ENCODE measurements at regions not wholly inside any gene's neighbourhood (a gene's known extent, or its start where the extent isn't known, plus 50 kb on each side); places are given as distances from the start of the nearest gene placed in this dataset.

DNA sequence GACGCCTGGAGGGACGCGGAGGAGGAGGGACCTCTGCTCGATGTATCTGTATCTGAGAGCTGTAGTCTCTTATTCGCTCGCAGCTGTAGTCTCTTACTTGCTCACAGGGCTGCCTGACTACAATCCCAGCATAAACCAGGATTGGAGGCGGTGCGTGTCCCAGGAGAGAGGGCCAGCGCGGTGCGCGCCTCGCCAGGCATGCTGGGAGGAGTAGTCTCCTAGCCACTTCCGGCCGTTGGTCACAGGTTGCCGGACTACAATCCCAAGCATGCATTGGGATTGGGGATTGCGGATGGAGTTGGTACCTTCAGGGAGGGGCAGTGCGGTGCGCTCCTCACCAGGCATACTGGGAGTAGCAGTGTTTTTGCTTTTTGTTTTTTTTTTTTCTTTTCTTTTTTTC, 421.7 kb upstream of the NUPR2 start:
- no peak for TF ChIP-seq FOXP2 (optimal IDR thresholded peaks at IDR 0.05; ENCODE audit: control extremely low read depth, extremely low read length, insufficient read depth)
- no peak for TF ChIP-seq EZH2 (IDR thresholded peaks at IDR 0.05)
- TF ChIP-seq POLR2AphosphoS5 (IDR thresholded peaks at IDR 0.05; ENCODE audit: borderline replicate concordance, low read depth, low read length): no peak
- Histone ChIP-seq H3K9me3 (ENCODE audit: low read depth, low read length) (no peaks in the 10 kb centered on the region), H3K9ac (ENCODE audit: insufficient read length) (no peak overlapping the region), H3K36me3 (ENCODE audit: insufficient read depth, low read length) (no peaks in the 10 kb centered on the region), H3K27ac (no peak overlapping the region), H3K4me3 (no peak overlapping the region)
- no peak for DNase-seq (ENCODE audit: low read depth, low spot score)

DNA sequence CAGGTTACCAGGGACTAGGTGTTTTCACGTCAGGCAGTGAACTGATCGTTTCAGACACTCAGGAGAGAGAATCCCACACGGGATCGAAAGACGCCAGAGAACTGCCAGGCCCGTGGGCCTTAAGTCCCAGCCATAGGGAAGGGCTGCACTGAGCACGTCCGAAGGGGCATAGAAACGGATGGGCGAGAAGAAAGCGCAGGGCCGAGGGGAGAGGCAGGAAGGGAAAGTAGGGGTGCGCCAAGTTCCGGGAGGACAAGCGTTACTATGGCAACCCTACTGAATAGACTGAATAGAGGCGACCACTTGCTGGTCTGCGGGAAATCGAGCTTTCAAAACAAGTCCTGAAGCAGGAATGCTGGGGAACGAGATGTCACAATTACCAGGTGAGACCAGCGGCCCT, 421.3 kb upstream of the NUPR2 start:
- H3K36me3 ChIP-seq (ENCODE audit: insufficient read depth, low read length): no peaks in the 10 kb centered on the region
- no peak for TF ChIP-seq POLR2AphosphoS5 (IDR thresholded peaks at IDR 0.05; ENCODE audit: borderline replicate concordance, low read depth, low read length)
- TF ChIP-seq EZH2 (IDR thresholded peaks at IDR 0.05): no peak
- TF ChIP-seq FOXP2 (optimal IDR thresholded peaks at IDR 0.05; ENCODE audit: control extremely low read depth, extremely low read length, insufficient read depth): no peak
- DNase-seq (ENCODE audit: low read depth, low spot score): no peak
- no peak overlapping the region for H3K27ac ChIP-seq
- no peaks in the 10 kb centered on the region for H3K9me3 ChIP-seq (ENCODE audit: low read depth, low read length)
- no peak overlapping the region for H3K9ac ChIP-seq (ENCODE audit: insufficient read length)
- no peak overlapping the region for H3K4me3 ChIP-seq

DNA sequence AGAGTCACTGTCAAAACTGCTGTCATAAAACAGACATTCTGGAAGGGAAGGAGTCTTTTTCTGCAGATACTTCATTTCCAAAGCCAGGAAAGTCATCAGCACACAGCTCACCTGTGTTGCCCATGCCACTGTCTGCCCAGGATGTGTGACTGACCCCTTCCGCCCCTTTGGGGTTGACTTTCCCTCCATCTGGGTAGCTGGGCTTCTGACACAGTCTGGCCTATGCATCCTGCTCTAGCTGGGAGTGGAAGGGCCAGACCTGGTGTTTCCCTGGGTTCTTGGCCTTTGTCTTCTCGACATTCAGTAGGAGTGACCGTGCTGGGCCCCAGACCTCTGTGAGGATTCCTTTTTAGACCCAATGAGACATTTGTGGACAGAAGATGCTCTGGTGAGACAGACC, 378.9 kb upstream of the NUPR2 start:
- TF ChIP-seq EZH2 (IDR thresholded peaks at IDR 0.05): no peak
- no peak for TF ChIP-seq FOXP2 (optimal IDR thresholded peaks at IDR 0.05; ENCODE audit: control extremely low read depth, extremely low read length, insufficient read depth)
- no peak for TF ChIP-seq POLR2AphosphoS5 (IDR thresholded peaks at IDR 0.05; ENCODE audit: borderline replicate concordance, low read depth, low read length)
- Histone ChIP-seq H3K9me3 (ENCODE audit: low read depth, low read length) (no peaks in the 10 kb centered on the region), H3K9ac (ENCODE audit: insufficient read length) (no peak overlapping the region), H3K27ac (no peak overlapping the region), H3K36me3 (ENCODE audit: insufficient read depth, low read length) (no peaks in the 10 kb centered on the region), H3K4me3 (no peak overlapping the region)
- no peak for DNase-seq (ENCODE audit: low read depth, low spot score)

DNA sequence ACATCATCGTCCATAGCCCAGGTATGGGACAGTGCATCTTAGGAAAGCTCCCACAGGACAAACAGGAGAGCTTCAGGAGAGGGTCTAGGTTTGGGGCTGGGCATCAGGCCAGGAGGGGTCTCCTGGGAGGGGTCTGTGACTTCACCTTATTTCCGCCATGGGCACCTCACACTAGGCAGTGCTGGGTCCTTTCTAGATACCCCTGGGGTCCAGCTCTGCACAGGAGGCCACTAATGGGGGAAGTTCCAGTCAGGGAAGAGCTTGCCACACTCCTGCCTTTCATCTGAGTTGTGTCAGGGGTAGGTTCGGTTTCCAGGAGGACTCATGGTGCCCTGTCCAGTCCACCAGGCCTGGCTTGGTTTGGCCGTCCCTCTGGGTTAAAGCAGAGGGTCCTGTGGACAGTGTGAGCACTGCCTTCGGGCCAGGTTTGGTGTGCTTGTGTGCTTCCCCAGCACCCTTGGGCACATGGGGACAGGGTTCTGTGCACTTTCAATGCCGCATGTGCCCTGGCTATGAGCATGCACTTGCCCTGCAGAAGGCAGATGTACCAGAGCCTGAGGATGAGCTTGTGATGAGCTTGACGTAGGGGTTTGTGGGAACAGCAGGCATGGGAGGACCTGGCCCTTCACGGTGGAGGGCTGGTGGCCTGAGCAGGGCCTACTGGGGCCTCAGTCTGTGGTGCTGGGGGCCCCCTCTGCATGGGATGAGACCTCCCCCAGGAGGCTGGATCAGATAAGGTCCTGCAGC, 377.7 kb upstream of the NUPR2 start:
- Histone ChIP-seq H3K36me3 (ENCODE audit: insufficient read depth, low read length) (no peaks in the 10 kb centered on the region), H3K9me3 (ENCODE audit: low read depth, low read length) (no peaks in the 10 kb centered on the region), H3K27ac (no peak overlapping the region), H3K9ac (ENCODE audit: insufficient read length) (no peak overlapping the region), H3K4me3 (no peak overlapping the region)
- DNase-seq (ENCODE audit: low read depth, low spot score): no peak
- TF ChIP-seq FOXP2 (optimal IDR thresholded peaks at IDR 0.05; ENCODE audit: control extremely low read depth, extremely low read length, insufficient read depth) (no peak), EZH2 (IDR thresholded peaks at IDR 0.05) (no peak), POLR2AphosphoS5 (IDR thresholded peaks at IDR 0.05; ENCODE audit: borderline replicate concordance, low read depth, low read length) (no peak)

DNA sequence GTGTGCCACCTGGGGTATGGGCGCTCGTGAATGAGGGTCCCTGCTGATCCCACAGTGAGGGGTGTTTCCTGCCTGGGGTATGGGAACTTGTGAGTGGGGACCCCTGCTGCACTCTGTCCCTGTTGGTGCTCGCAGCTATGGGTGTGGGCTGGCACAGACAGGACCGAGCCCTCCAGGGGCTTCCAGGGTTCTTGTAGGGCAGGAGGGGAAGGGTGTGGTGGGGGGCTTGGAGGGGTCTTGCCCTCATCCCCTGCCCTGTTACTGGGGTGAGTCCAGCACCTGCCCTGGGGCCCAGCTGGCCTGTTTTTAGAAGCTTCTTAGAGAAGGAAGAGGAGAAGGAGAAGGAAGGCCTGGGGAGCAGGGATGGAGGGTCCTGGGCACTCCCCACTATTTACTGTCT, 377.0 kb upstream of the NUPR2 start:
- TF ChIP-seq POLR2AphosphoS5 (IDR thresholded peaks at IDR 0.05; ENCODE audit: borderline replicate concordance, low read depth, low read length) (no peak), FOXP2 (optimal IDR thresholded peaks at IDR 0.05; ENCODE audit: control extremely low read depth, extremely low read length, insufficient read depth) (no peak), EZH2 (IDR thresholded peaks at IDR 0.05) (no peak)
- Histone ChIP-seq H3K36me3 (ENCODE audit: insufficient read depth, low read length) (no peaks in the 10 kb centered on the region), H3K27ac (no peak overlapping the region), H3K9me3 (ENCODE audit: low read depth, low read length) (no peaks in the 10 kb centered on the region), H3K9ac (ENCODE audit: insufficient read length) (no peak overlapping the region), H3K4me3 (no peak overlapping the region)
- DNase-seq (ENCODE audit: low read depth, low spot score): no peak

DNA sequence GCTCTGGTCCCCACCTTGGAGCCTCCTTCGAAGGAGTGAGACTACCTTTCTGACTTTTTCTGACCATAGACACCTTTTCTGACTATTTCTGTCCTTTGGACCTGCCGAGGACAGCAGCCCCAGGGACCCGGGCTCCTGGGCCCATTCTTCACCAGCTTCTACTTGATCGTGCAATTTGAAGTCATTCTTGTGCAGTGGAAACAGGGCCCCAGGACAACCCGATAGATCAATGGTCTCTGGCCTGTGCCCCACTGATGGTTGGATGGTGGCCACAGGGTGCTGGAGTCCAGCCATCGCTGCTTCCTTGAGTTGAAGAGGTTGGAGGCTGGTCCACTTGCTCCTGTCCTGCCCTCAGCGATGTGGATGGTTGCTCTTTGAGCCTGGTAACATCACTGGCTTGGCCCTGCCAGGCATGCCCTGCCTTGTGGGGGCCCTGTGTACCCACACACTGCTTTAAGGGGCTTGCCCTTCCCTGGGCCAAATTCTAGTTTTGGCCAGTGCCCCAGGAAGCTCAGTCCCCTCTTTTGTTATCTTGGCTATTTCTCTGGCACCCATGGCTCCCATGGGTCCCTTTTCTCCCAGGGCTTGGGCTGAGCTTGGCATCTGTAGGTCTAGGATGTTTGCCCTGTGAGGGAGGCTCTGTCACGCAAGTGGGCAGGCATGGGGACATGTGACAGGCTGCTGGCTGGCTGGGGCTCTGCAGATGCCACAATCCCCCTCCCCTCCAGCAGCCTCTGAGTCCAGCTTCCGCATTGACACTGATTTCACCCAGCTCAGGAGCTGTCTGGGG, 375.6 kb upstream of the NUPR2 start:
- H3K36me3 ChIP-seq (ENCODE audit: insufficient read depth, low read length): no peaks in the 10 kb centered on the region
- H3K9me3 ChIP-seq (ENCODE audit: low read depth, low read length): no peaks in the 10 kb centered on the region
- no peak overlapping the region for H3K9ac ChIP-seq (ENCODE audit: insufficient read length)
- TF ChIP-seq POLR2AphosphoS5 (IDR thresholded peaks at IDR 0.05; ENCODE audit: borderline replicate concordance, low read depth, low read length) (no peak), FOXP2 (optimal IDR thresholded peaks at IDR 0.05; ENCODE audit: control extremely low read depth, extremely low read length, insufficient read depth) (no peak), EZH2 (IDR thresholded peaks at IDR 0.05) (no peak)
- no peak for DNase-seq (ENCODE audit: low read depth, low spot score)
- no peak overlapping the region for H3K27ac ChIP-seq
- H3K4me3 ChIP-seq: no peak overlapping the region

DNA sequence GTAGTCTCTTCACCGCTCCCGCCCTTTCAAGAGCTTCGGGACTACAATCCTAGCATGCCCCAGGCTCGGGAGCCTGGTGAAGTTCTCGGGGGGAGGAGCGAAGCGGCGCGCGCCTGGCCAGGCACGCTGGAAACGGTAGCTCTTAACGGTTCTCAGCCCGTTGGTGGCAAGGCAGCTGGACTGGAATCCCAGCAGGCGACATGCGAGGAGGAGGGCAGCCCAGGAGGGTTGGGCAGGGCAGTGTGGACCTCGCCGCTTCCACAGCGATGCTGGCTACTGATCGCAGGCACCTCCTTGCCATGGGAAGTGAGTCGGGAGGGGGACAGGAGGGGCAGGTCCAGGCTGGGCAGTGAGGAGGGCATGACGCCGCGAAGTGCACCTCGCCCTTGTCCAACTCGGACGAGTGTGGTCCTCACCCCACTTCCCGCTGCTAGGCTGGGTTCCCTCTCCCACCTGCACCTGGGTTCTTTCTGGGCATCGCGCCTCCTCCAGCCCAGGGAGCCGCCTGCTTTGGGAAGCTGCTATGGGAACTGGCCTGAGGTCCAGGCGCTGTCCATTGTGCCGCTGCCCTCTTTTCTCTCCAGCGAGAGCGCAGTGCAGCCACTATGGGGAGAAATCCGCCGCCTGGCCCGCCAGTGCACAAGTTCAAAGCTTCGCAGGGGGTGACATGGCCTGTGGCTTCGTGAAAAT, 367.8 kb upstream of the NUPR2 start:
- DNase-seq (ENCODE audit: low read depth, low spot score): no peak
- Histone ChIP-seq H3K9ac (ENCODE audit: insufficient read length) (no peak overlapping the region), H3K4me3 (no peak overlapping the region), H3K27ac (no peak overlapping the region), H3K9me3 (ENCODE audit: low read depth, low read length) (no peaks in the 10 kb centered on the region), H3K36me3 (ENCODE audit: insufficient read depth, low read length) (no peaks in the 10 kb centered on the region)
- TF ChIP-seq EZH2 (IDR thresholded peaks at IDR 0.05) (no peak), POLR2AphosphoS5 (IDR thresholded peaks at IDR 0.05; ENCODE audit: borderline replicate concordance, low read depth, low read length) (no peak), FOXP2 (optimal IDR thresholded peaks at IDR 0.05; ENCODE audit: control extremely low read depth, extremely low read length, insufficient read depth) (no peak)

DNA sequence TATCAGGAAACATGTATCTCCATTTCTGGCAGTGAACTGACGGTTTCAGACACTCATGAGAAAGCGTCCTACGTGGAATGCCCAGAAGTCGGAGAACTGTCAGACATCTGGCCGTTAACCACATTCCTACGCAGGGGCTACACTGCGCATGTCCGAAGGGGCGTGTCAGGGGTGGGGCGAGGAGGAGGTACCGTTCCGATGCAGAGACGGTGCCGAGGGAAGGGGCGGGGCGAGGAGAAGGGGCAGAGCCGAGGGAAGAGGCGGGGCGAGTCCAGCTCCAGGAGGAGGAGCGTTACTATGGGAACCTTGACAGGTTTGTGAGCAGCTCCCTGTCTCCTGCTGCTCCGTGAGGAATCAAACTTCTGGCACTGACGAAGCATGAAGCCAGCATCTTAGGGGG, 366.9 kb upstream of the NUPR2 start:
- no peak overlapping the region for H3K4me3 ChIP-seq
- no peaks in the 10 kb centered on the region for H3K36me3 ChIP-seq (ENCODE audit: insufficient read depth, low read length)
- no peak for DNase-seq (ENCODE audit: low read depth, low spot score)
- no peaks in the 10 kb centered on the region for H3K9me3 ChIP-seq (ENCODE audit: low read depth, low read length)
- TF ChIP-seq POLR2AphosphoS5 (IDR thresholded peaks at IDR 0.05; ENCODE audit: borderline replicate concordance, low read depth, low read length) (no peak), FOXP2 (optimal IDR thresholded peaks at IDR 0.05; ENCODE audit: control extremely low read depth, extremely low read length, insufficient read depth) (no peak), EZH2 (IDR thresholded peaks at IDR 0.05) (no peak)
- no peak overlapping the region for H3K27ac ChIP-seq
- no peak overlapping the region for H3K9ac ChIP-seq (ENCODE audit: insufficient read length)
